OCI-LY7 (cell line): ENCODE measurements at regions not wholly inside any gene's neighbourhood (a gene's known extent, or its start where the extent isn't known, plus 50 kb on each side); places are given as distances from the start of the nearest gene placed in this dataset.

ENCODE experiments used
- BruUV-seq: library from RNA; stranded (reverse); fragments of 400-500 nt; replicated peaks from 2 replicates; lab custom pipeline; 2021; lab: Mats Ljungman, UMichigan
- CTCF ChIA-PET: fragments of 300-600 bp; sonication (Branson Sonifier 250); formaldehyde crosslinking; loops from one replicate; lab custom pipeline; 2022; ENCODE audit warnings: antibody characterized with exemption; ENCODE audit not compliant: unreplicated experiment; lab: Charles Lee
- POLR2A ChIA-PET: fragments of 300-600 bp; sonication (Branson Sonifier 250); formaldehyde crosslinking; loops from one replicate; lab custom pipeline; 2022; ENCODE audit warnings: antibody characterized with exemption; lab: Charles Lee
- DNase-seq: peaks from one replicate; pipeline ENCODE4 v3.0.0-alpha.2; 2015; ENCODE audit warnings: low spot score
- H2AFZ ChIP-seq: fragments of 200-600 bp; sonication (generic), shearing (Covaris generic); 2 replicates; pipeline ENCODE4 v1.6.1; 2014; ENCODE audit warnings: mild to moderate bottlenecking, antibody characterized with exemption, low read length, moderate library complexity
- H3K27ac ChIP-seq: fragments of 200-600 bp; sonication (generic); 2 replicates; pipeline ENCODE4 v1.5.1; 2014; ENCODE audit warnings: mixed run types, low read depth, mild to moderate bottlenecking, moderate library complexity, low read length, inconsistent platforms; ENCODE audit not compliant: poor library complexity, severe bottlenecking
- H3K36me3 ChIP-seq: fragments of 200-600 bp; sonication (generic); 2 replicates; pipeline ENCODE4 v1.6.1; 2014; ENCODE audit warnings: mild to moderate bottlenecking, antibody characterized with exemption, low read length, moderate library complexity, mixed read lengths; ENCODE audit not compliant: insufficient read depth
- H3K4me1 ChIP-seq: fragments of 200-600 bp; sonication (generic); 2 replicates; pipeline ENCODE4 v1.5.1; 2014; ENCODE audit warnings: mild to moderate bottlenecking, low read length; ENCODE audit not compliant: insufficient read depth, poor library complexity, severe bottlenecking
- H3K4me2 ChIP-seq: fragments of 200-600 bp; sonication (generic); 2 replicates; pipeline ENCODE4 v1.6.1; 2014; ENCODE audit warnings: mild to moderate bottlenecking, low read length
- H3K4me3 ChIP-seq: fragments of 200-600 bp; sonication (generic); 2 replicates; pipeline ENCODE4 v1.5.1; 2014; ENCODE audit warnings: mild to moderate bottlenecking, low read depth, low read length; ENCODE audit not compliant: poor library complexity, severe bottlenecking
- H3K79me2 ChIP-seq: fragments of 200-600 bp; sonication (generic); 2 replicates; pipeline ENCODE4 v1.6.1; 2016; ENCODE audit warnings: low read depth, mild to moderate bottlenecking, low read length, moderate library complexity, mixed read lengths; ENCODE audit not compliant: insufficient read depth
- H3K9me2 ChIP-seq: fragments of 200-600 bp; sonication (generic); 2 replicates; pipeline ENCODE4 v1.6.1; 2016; ENCODE audit warnings: mild to moderate bottlenecking, low read length, mixed read lengths; ENCODE audit not compliant: insufficient read depth
- H3K9me3 ChIP-seq: fragments of 200-600 bp; sonication (generic); 2 replicates; pipeline ENCODE4 v1.6.1; 2014; ENCODE audit warnings: mild to moderate bottlenecking, mixed run types, low read length, mixed read lengths
- H4K20me1 ChIP-seq: fragments of 200-600 bp; sonication (generic); 2 replicates; pipeline ENCODE4 v1.6.1; 2014; ENCODE audit warnings: mild to moderate bottlenecking, antibody characterized with exemption, low read length, moderate library complexity, mixed read lengths; ENCODE audit not compliant: insufficient read depth
- CTCF ChIP-seq: fragments of 200-600 bp; sonication (generic); conservative IDR thresholded peaks from 2 replicates; pipeline ENCODE4 v1.5.1; 2014; ENCODE audit warnings: mild to moderate bottlenecking, antibody characterized with exemption, low read length, moderate library complexity, mixed read lengths
- EZH2phosphoT487 ChIP-seq: fragments of 200-600 bp; sonication (generic); IDR thresholded peaks from 2 replicates; pipeline ENCODE4 v1.6.1; 2018; ENCODE audit warnings: low read depth, borderline replicate concordance, mild to moderate bottlenecking, mixed run types, antibody characterized with exemption, low read length, moderate library complexity, mixed read lengths
- intact Hi-C: fragments of 100-400 bp; cut with micrococcal nuclease; formaldehyde crosslinking; loops from one replicate; pipeline ENCODE4 v1.10.0; 2022; ENCODE audit not compliant: unreplicated experiment

- CTCF ChIA-PET = no interaction called here
- Histone ChIP-seq H3K4me3 (no peak overlapping the region), H2AFZ (no peak overlapping the region), H3K27ac (no peak overlapping the region), H4K20me1 (no peaks in the 10 kb centered on the region), H3K9me3 (no peaks in the 10 kb centered on the region), H3K4me2 (no peak overlapping the region), H3K79me2 (no peaks in the 10 kb centered on the region), H3K4me1 (no peaks in the 10 kb centered on the region), H3K9me2 (no peaks in the 10 kb centered on the region), H3K36me3 (no peaks in the 10 kb centered on the region)
- no peak for DNase-seq
- intact Hi-C loops = no loop called here
- POLR2A ChIA-PET = no interaction called here
- TF ChIP-seq EZH2phosphoT487 (no peak), CTCF (no peak)
- no TSS peak for BruUV-seq
These were observed 315.2 kb downstream of the PSAT1 start for GRCh38 chr9:78612091-78612490.

- Histone ChIP-seq H3K36me3 (no peaks in the 10 kb centered on the region), H3K9me3 (no peaks in the 10 kb centered on the region), H3K27ac (no peak overlapping the region), H3K79me2 (no peaks in the 10 kb centered on the region), H3K4me3 (no peak overlapping the region), H2AFZ (no peak overlapping the region), H3K4me2 (no peak overlapping the region), H3K9me2 (no peaks in the 10 kb centered on the region), H3K4me1 (no peaks in the 10 kb centered on the region), H4K20me1 (no peaks in the 10 kb centered on the region)
- intact Hi-C loops = no loop called here
- ChIA-PET CTCF (no interaction called here), POLR2A (no interaction called here)
- no TSS peak for BruUV-seq
- no peak for DNase-seq
- TF ChIP-seq CTCF (no peak), EZH2phosphoT487 (no peak)
These were observed 316.1 kb downstream of the PSAT1 start for GRCh38 chr9:78613006-78613405.

DNA sequence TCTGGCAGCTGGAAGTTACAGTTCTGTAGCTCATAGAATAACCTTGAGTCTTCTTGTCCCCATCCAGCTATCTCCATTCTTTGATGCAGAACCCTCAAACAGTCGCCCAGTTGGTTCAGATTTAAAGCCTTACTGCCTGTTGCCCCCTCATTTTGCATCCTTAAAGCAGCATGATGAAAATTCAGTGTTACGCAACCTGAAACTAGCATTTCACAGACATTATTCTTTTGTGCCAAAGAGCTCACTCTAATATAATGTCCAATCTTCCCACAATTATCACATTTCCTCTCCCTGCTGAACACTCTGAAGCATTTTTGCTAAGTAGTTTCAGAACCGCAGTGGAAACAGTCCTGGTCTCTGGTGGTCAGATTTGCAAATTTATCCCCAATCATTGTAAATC is 318.0 kb downstream of the PSAT1 start:
- intact Hi-C loops = no loop called here

More for the DNA sequence above, 318.0 kb downstream of the PSAT1 start:
- no peak overlapping the region for H3K4me3 ChIP-seq
- H3K4me2 ChIP-seq = no peak overlapping the region
- H3K9me2 ChIP-seq = no peaks in the 10 kb centered on the region
- H4K20me1 ChIP-seq = no peaks in the 10 kb centered on the region
- CTCF ChIA-PET = no interaction called here
- TF ChIP-seq EZH2phosphoT487 = no peak
- TF ChIP-seq CTCF = no peak
- no peak for DNase-seq
- H3K79me2 ChIP-seq = no peaks in the 10 kb centered on the region
- no peaks in the 10 kb centered on the region for H3K4me1 ChIP-seq
- H3K36me3 ChIP-seq = no peaks in the 10 kb centered on the region
- BruUV-seq = no TSS peak
- no peak overlapping the region for H3K27ac ChIP-seq
- H3K9me3 ChIP-seq = no peaks in the 10 kb centered on the region
- H2AFZ ChIP-seq = no peak overlapping the region
- POLR2A ChIA-PET = no interaction called here
